Transverse colon (tissue), 4 donors: ENCODE measurements at regions not wholly inside any gene's neighbourhood (a gene's known extent, or its start where the extent isn't known, plus 50 kb on each side); places are given as distances from the start of the nearest gene placed in this dataset.
"Not testable (repeated sequence)": the region's sequence is repeated elsewhere in the genome, so short reads cannot be mapped to it uniquely, and the experiment has no call there.

Experiments
- DNase-seq: peaks from one replicate; pipeline ENCODE4 v3.0.0-alpha.2; 2019
- H3K27ac ChIP-seq, 4 donors: fragments of 200-600 bp; sonication (generic); 2 replicates each; pipeline ENCODE4 v1.5.1; 2016 to 2018; ENCODE audit warnings: inconsistent platforms in 4 of 4
- H3K27me3 ChIP-seq: fragments of 200-600 bp; sonication (generic); 2 replicates; pipeline ENCODE4 v1.5.1; 2017; ENCODE audit warnings: inconsistent platforms
- H3K36me3 ChIP-seq, 4 donors: fragments of 200-600 bp; sonication (generic); 2 replicates each; pipeline ENCODE4 v1.5.1; 2017 to 2019; ENCODE audit warnings: inconsistent platforms in 4 of 4
- H3K4me1 ChIP-seq, 4 donors: fragments of 200-600 bp; sonication (generic); 2 replicates each; pipeline ENCODE4 v1.5.1; 2017 to 2020; ENCODE audit warnings: inconsistent platforms in 4 of 4
- H3K4me3 ChIP-seq, 4 donors: fragments of 200-600 bp; sonication (generic); 1 replicate in 1 of 4; 2 replicates in 3 of 4; pipeline versions ENCODE4 v1.5.1 to v1.6.1; 2017 to 2019; ENCODE audit warnings: inconsistent platforms in 4 of 4
- H3K9me3 ChIP-seq, 2 donors: fragments of 200-600 bp; sonication (generic); 2 replicates each; pipeline ENCODE4 v1.5.1; 2017 to 2019; ENCODE audit warnings: inconsistent platforms in 2 of 2
- EP300 ChIP-seq: sonication (generic); formaldehyde crosslinking; IDR thresholded peaks from one replicate; pipeline ENCODE4 v1.6.1; 2017; ENCODE audit warnings: antibody characterized with exemption, low read depth
- POLR2A ChIP-seq: fragments of 450-650 bp; IDR thresholded peaks from one replicate; pipeline ENCODE4 v1.6.1; 2016; ENCODE audit warnings: antibody characterized with exemption, mild to moderate bottlenecking, moderate library complexity
- POLR2AphosphoS5 ChIP-seq, 3 donors: sonication (generic); formaldehyde crosslinking; IDR thresholded peaks; one replicate each; pipeline ENCODE4 v1.6.1; 2016; ENCODE audit warnings: antibody characterized with exemption in 3 of 3
- WGBS, 2 donors: methylation state at CpG; one replicate each; pipeline ENCODE4 v1.1.5; 2018; ENCODE audit warnings: low coverage in 1 of 2; 5-methylcytosine and 5-hydroxymethylcytosine counted together
- in situ Hi-C, 4 donors: fragments of 200-750 bp; cut with MboI; loops; one replicate each; pipeline versions ENCODE4 v1.15.0 to v1.15.1; 2017; ENCODE audit warnings: low sequenced_read_pairs in 3 of 4, low pct_ligation_motif_present in 1 of 4, low pct_unique_long_range_greater_than_20kb in 1 of 4
- intact Hi-C: fragments of 100-400 bp; cut with DNase I; formaldehyde crosslinking; loops from one replicate; pipeline ENCODE4 v1.15.1; 2023; ENCODE audit warnings: low total_unique reads
- TF ChIP-seq, protein P1 (sequence below), 5 experiments: fragments of 200-600 bp in 3 of 5; fragments of 450-650 bp in 2 of 5; sonication (generic) in 3 of 5; IDR thresholded peaks; 1 replicate in 2 of 5; 2 replicates in 3 of 5; pipeline ENCODE4 v1.5.1; 2016 to 2017; ENCODE audit warnings: antibody characterized with exemption in 5 of 5, inconsistent platforms in 3 of 5, mild to moderate bottlenecking in 2 of 5, moderate library complexity in 1 of 5

DNA sequence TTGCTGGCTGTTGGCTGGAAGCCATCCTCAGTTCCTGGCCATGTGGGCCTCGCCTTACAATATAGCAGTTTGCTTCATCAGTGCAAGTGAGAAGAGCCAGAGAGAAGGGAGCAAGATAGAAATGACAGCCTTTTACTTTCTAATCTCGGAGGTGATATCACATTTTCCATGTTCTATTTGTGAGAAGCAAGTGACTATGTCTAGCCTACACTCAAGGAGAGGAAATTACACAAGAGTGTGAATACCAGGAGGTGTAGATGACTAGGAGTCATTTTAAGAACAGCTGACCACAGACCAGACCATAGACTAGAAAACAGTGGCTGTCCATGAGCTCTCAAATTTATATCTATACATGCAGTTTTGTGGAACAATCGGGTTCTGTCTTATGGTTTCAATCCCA lies 163.0 kb upstream of the NRXN3 start:
- 64% methylated on average over 3 of the region's 3 CpGs; no CpG with 5 or more reads in 1 of the 2 donors for WGBS, 2 donors
- intact Hi-C loops, result no loop called here
- Histone ChIP-seq H3K4me3 (no peak overlapping the region), H3K27ac (no peak overlapping the region), H3K9me3 (peaks cover 0 to 5% of the 10 kb centered on the region in 2 donors), H3K36me3 (no peaks in the 10 kb centered on the region), H3K4me1 (no peaks in the 10 kb centered on the region), H3K27me3 (no peaks in the 10 kb centered on the region)
- no peak for DNase-seq
- in situ Hi-C loops, result no loop called here
- no peak for TF ChIP-seq POLR2AphosphoS5 (IDR thresholded peaks at IDR 0.05)
- no peak for TF ChIP-seq POLR2A
- TF ChIP-seq, protein P1, sequence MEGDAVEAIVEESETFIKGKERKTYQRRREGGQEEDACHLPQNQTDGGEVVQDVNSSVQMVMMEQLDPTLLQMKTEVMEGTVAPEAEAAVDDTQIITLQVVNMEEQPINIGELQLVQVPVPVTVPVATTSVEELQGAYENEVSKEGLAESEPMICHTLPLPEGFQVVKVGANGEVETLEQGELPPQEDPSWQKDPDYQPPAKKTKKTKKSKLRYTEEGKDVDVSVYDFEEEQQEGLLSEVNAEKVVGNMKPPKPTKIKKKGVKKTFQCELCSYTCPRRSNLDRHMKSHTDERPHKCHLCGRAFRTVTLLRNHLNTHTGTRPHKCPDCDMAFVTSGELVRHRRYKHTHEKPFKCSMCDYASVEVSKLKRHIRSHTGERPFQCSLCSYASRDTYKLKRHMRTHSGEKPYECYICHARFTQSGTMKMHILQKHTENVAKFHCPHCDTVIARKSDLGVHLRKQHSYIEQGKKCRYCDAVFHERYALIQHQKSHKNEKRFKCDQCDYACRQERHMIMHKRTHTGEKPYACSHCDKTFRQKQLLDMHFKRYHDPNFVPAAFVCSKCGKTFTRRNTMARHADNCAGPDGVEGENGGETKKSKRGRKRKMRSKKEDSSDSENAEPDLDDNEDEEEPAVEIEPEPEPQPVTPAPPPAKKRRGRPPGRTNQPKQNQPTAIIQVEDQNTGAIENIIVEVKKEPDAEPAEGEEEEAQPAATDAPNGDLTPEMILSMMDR (IDR thresholded peaks at IDR 0.05), result no peak
- no peak for TF ChIP-seq EP300

GRCh38 chr14:78010688-78011087 lies 159.5 kb upstream of the NRXN3 start:
- H3K4me1 ChIP-seq, result no peaks in the 10 kb centered on the region
- intact Hi-C loops, result no loop called here
- no peaks in the 10 kb centered on the region for H3K9me3 ChIP-seq
- no peaks in the 10 kb centered on the region for H3K27me3 ChIP-seq
- TF ChIP-seq, protein P1 (IDR thresholded peaks at IDR 0.05), result no peak
- no peak for TF ChIP-seq POLR2AphosphoS5 (IDR thresholded peaks at IDR 0.05)
- no peak for TF ChIP-seq EP300
- no peak for TF ChIP-seq POLR2A
- in situ Hi-C loops, result no loop called here
- no peak overlapping the region for H3K4me3 ChIP-seq
- no peak overlapping the region for H3K27ac ChIP-seq
- H3K36me3 ChIP-seq, result no peaks in the 10 kb centered on the region
- WGBS, 2 donors, result 61% methylated on average over 4 of the region's 4 CpGs; no CpG with 5 or more reads in 1 of the 2 donors
- no peak for DNase-seq

GRCh38 chr14:78013911-78014310 lies 156.3 kb upstream of the NRXN3 start:
- H3K4me1 ChIP-seq, intact Hi-C loops: not testable (repeated sequence)
- 99% methylated on average over 20 of the region's 22 CpGs; no CpG with 5 or more reads in 1 of the 2 donors for WGBS, 2 donors

GRCh38 chr14:78016532-78016931 lies 153.6 kb upstream of the NRXN3 start:
- no peaks in the 10 kb centered on the region for H3K36me3 ChIP-seq
- H3K9me3 ChIP-seq, result no peaks in the 10 kb centered on the region
- H3K4me3 ChIP-seq, result no peak overlapping the region
- DNase-seq, result no peak
- 71 to 76% methylated on average over 2 of the region's 2 CpGs for WGBS, 2 donors
- TF ChIP-seq POLR2AphosphoS5 (IDR thresholded peaks at IDR 0.05) (no peak), EP300 (no peak), POLR2A (no peak)
- TF ChIP-seq, protein P1 (IDR thresholded peaks at IDR 0.05), result no peak
- H3K27me3 ChIP-seq, result no peaks in the 10 kb centered on the region
- in situ Hi-C loops (no loop called here), intact Hi-C loops (no loop called here)
- H3K27ac ChIP-seq, result no peak overlapping the region
- no peaks in the 10 kb centered on the region for H3K4me1 ChIP-seq

More at GRCh38 chr14:78013911-78014310, 156.3 kb upstream of the NRXN3 start:
- H3K36me3 ChIP-seq, H3K27ac ChIP-seq, DNase-seq, H3K27me3 ChIP-seq, in situ Hi-C loops, H3K4me3 ChIP-seq, H3K9me3 ChIP-seq: not testable (repeated sequence)

DNA sequence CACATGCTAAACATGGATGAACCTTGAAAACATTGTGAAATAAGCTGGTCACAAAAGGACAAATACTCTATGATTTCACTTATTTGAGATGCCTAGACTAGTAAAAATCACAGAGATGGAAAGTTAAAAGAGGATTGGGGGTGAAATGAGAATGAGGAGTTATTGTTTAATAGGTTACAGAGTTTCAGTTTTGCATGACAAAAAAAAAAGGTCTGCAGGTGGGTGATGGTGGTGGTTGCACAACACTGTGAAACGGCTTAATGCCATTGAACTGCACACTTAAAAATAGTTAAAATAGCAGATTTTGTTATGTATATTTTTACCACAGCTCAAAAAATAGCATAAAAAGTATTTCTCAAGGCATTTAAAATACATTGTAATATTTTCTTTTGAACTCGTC lies 151.9 kb upstream of the NRXN3 start:
- TF ChIP-seq POLR2A (no peak), POLR2AphosphoS5 (IDR thresholded peaks at IDR 0.05) (no peak), EP300 (no peak)
- TF ChIP-seq, protein P1 (IDR thresholded peaks at IDR 0.05), result no peak
- in situ Hi-C loops, result no loop called here
- 34 to 53% methylated on average over 2 of the region's 2 CpGs for WGBS, 2 donors

More for the DNA sequence above, 151.9 kb upstream of the NRXN3 start:
- no peaks in the 10 kb centered on the region for H3K4me1 ChIP-seq
- H3K27me3 ChIP-seq, result no peaks in the 10 kb centered on the region
- no peaks in the 10 kb centered on the region for H3K36me3 ChIP-seq
- H3K4me3 ChIP-seq, result no peak overlapping the region
- DNase-seq, result no peak
- no peak overlapping the region for H3K27ac ChIP-seq
- no peaks in the 10 kb centered on the region for H3K9me3 ChIP-seq
- intact Hi-C loops, result no loop called here
